Uterus (tissue), 3 donors: ENCODE measurements at regions not wholly inside any gene's neighbourhood (a gene's known extent, or its start where the extent isn't known, plus 50 kb on each side); places are given as distances from the start of the nearest gene placed in this dataset.

Experiments used
- DNase-seq, 2 donors: peaks; one replicate each; pipeline ENCODE4 v3.0.0-alpha.2; 2019 to 2020
- H3K27ac ChIP-seq, 2 donors: fragments of 200-600 bp; sonication (generic); 1 replicate in 1 of 2; 2 replicates in 1 of 2; pipeline ENCODE4 v1.5.1; 2016 to 2018
- H3K27me3 ChIP-seq, 2 donors: fragments of 200-600 bp; sonication (generic); one replicate each; pipeline ENCODE4 v1.5.1; 2018 to 2019; ENCODE audit warnings: control low read depth in 1 of 2
- H3K36me3 ChIP-seq, 2 donors: fragments of 200-600 bp; sonication (generic); one replicate each; pipeline ENCODE4 v1.5.1; 2019; ENCODE audit warnings: control low read depth in 1 of 2
- H3K4me1 ChIP-seq, 2 donors: fragments of 200-600 bp; sonication (generic); one replicate each; pipeline ENCODE4 v1.5.1; 2018 to 2019; ENCODE audit warnings: control low read depth in 1 of 2
- H3K4me3 ChIP-seq, 2 donors: fragments of 200-600 bp; sonication (generic); 1 replicate in 1 of 2; 2 replicates in 1 of 2; pipeline ENCODE4 v1.5.1; 2018 to 2019; ENCODE audit warnings: mild to moderate bottlenecking in 1 of 2
- H3K9me3 ChIP-seq, 2 donors: fragments of 200-600 bp; sonication (generic); one replicate each; pipeline ENCODE4 v1.5.1; 2019; ENCODE audit warnings: control low read depth in 1 of 2
- POLR2A ChIP-seq, 2 donors: fragments of 450-650 bp; IDR thresholded peaks; one replicate each; pipeline ENCODE4 v1.6.1; 2016; ENCODE audit warnings: antibody characterized with exemption in 2 of 2, mild to moderate bottlenecking in 1 of 2, moderate library complexity in 1 of 2
- intact Hi-C: fragments of 100-400 bp; cut with DNase I; formaldehyde crosslinking; loops from one replicate; pipeline ENCODE4 v1.15.1; 2023; ENCODE audit warnings: low total_unique reads
- TF ChIP-seq, protein P1 (sequence below), 4 experiments: fragments of 200-600 bp in 2 of 4; fragments of 450-650 bp in 2 of 4; sonication (generic) in 2 of 4; IDR thresholded peaks; one replicate each; pipeline ENCODE4 v1.5.1; 2016 to 2019; ENCODE audit warnings: antibody characterized with exemption in 4 of 4, mild to moderate bottlenecking in 2 of 4, moderate library complexity in 1 of 4
- donor health status: DM: yes; HTN: yes; CAD: no.

DNA sequence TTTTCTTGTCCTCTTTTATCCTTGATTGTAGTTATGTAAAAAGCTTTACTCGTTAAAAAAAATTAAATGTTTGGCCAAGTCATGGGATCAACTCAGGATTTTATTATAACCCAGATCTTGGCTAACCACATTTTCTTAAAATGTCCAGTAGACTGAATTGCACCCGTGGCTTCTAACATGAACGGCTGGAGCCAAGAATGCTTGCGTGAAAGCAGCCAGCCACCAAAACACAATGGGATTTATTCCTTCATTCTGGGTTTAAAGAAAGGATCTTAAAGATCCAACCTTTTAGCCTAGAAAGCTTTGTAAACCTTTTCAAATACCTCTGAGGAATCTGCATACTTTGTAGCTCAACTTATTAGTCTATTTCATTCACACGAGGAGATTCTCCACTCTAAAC lies 404.4 kb downstream of the USP25 start:
- DNase-seq = no peak
- Histone ChIP-seq H3K36me3 (no peaks in the 10 kb centered on the region), H3K9me3 (no peaks in the 10 kb centered on the region), H3K27me3 (no peaks in the 10 kb centered on the region), H3K4me1 (no peaks in the 10 kb centered on the region), H3K27ac (peak overlapping the region; percentile 36 to 57), H3K4me3 (no peak overlapping the region)
- TF ChIP-seq, protein P1, sequence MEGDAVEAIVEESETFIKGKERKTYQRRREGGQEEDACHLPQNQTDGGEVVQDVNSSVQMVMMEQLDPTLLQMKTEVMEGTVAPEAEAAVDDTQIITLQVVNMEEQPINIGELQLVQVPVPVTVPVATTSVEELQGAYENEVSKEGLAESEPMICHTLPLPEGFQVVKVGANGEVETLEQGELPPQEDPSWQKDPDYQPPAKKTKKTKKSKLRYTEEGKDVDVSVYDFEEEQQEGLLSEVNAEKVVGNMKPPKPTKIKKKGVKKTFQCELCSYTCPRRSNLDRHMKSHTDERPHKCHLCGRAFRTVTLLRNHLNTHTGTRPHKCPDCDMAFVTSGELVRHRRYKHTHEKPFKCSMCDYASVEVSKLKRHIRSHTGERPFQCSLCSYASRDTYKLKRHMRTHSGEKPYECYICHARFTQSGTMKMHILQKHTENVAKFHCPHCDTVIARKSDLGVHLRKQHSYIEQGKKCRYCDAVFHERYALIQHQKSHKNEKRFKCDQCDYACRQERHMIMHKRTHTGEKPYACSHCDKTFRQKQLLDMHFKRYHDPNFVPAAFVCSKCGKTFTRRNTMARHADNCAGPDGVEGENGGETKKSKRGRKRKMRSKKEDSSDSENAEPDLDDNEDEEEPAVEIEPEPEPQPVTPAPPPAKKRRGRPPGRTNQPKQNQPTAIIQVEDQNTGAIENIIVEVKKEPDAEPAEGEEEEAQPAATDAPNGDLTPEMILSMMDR (IDR thresholded peaks at IDR 0.05) = no peak
- TF ChIP-seq POLR2A (IDR thresholded peaks at IDR 0.05) = no peak
- intact Hi-C loops = no loop called here

DNA sequence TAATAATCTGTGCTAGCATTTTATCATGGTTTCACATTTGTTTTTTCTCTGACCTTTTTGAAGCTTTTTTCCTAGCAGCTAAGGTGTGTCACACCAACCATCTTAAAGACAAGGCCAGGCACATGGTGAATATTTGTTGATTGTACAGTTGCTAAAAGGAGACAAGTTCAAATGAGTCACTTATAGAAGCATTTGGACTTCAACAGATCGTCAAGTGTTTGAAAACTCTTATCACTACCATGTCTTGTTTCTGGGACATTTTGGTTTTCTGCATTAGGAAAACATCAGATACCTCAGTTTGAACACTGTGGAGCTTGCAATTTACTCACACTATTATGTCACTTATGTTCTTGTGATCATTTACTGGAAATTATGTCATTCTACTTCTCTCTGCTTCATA lies 407.3 kb downstream of the USP25 start:
- Histone ChIP-seq H3K36me3 (no peaks in the 10 kb centered on the region), H3K27ac (no peak overlapping the region), H3K4me3 (no peak overlapping the region), H3K9me3 (no peaks in the 10 kb centered on the region), H3K4me1 (no peaks in the 10 kb centered on the region), H3K27me3 (no peaks in the 10 kb centered on the region)
- TF ChIP-seq, protein P1 (IDR thresholded peaks at IDR 0.05) = no peak
- no peak for TF ChIP-seq POLR2A (IDR thresholded peaks at IDR 0.05)
- intact Hi-C loops = no loop called here
- DNase-seq = no peak

DNA sequence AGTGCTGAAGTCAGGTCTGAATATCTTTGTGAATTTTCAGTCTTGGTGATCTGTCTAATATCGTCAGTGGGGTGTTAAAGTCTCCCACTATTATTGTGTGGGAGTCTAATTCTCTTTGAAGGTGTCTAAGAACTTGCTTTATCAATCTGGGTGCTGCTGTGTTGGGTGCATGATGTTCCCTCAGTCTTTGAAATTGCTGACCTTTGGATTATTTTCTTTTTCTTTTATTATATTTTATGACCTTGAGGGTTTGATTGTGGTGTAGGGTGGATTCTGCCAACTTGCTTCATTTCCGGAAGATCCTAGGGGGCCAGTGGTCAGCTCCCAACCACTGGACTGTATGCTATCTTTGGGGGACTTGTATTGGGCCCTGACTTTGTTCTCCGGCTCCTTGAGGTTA lies 415.3 kb downstream of the USP25 start:
- H3K4me3 ChIP-seq = no peak overlapping the region
- no peaks in the 10 kb centered on the region for H3K9me3 ChIP-seq
- H3K4me1 ChIP-seq = no peaks in the 10 kb centered on the region
- no peaks in the 10 kb centered on the region for H3K36me3 ChIP-seq
- H3K27ac ChIP-seq = no peak overlapping the region
- no peak for DNase-seq
- intact Hi-C loops = no loop called here
- TF ChIP-seq, protein P1 (IDR thresholded peaks at IDR 0.05) = no peak
- TF ChIP-seq POLR2A (IDR thresholded peaks at IDR 0.05) = no peak
- no peaks in the 10 kb centered on the region for H3K27me3 ChIP-seq

DNA sequence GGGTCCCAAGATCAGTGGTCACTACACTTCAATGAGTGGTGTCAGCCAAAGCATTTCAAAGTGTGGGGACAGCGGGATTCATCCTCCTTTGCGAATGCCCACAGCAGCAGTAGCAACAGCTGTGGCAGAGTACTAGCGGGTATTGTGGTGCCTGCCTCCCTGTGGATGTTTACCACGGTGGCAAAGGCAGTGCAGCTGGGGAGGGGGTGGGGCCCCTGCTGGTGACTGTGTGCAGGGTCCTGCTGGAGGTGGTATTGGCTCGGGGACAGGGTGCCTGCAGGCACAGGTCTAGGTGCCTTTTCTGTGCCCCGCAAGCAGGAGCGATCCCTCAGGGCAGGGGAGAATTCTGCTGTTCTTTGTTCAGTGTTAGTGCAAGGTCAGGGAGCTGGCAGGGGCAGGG lies 415.7 kb downstream of the USP25 start:
- Histone ChIP-seq H3K27me3 (no peaks in the 10 kb centered on the region), H3K27ac (no peak overlapping the region), H3K4me3 (no peak overlapping the region), H3K4me1 (no peaks in the 10 kb centered on the region), H3K9me3 (no peaks in the 10 kb centered on the region), H3K36me3 (no peaks in the 10 kb centered on the region)
- no peak for TF ChIP-seq POLR2A (IDR thresholded peaks at IDR 0.05)
- TF ChIP-seq, protein P1 (IDR thresholded peaks at IDR 0.05) = no peak
- no peak for DNase-seq
- intact Hi-C loops = no loop called here

DNA sequence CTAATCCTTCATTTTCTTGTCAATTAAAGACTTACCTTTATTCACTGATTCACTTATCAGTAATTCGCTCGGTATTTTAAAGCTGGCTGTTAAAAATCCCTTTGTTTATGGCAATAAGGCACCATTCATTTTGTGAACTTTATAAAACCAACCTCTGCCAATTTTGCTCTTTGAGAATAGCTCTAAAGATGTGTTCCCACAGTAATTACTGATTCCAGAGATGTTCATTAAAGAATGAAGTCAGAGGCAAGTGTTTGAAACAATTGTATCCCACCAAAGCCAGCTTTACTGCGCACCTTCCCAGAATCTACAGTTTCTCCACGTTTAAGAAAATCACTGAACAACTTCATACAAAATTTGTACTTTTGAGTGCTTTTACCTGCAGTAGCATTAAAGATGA lies 424.5 kb downstream of the USP25 start:
- intact Hi-C loops = no loop called here
- no peaks in the 10 kb centered on the region for H3K36me3 ChIP-seq
- H3K27ac ChIP-seq = no peak overlapping the region
- no peaks in the 10 kb centered on the region for H3K27me3 ChIP-seq
- DNase-seq = no peak
- no peaks in the 10 kb centered on the region for H3K4me1 ChIP-seq
- no peak overlapping the region for H3K4me3 ChIP-seq
- H3K9me3 ChIP-seq = no peaks in the 10 kb centered on the region
- TF ChIP-seq, protein P1 (IDR thresholded peaks at IDR 0.05) = no peak
- no peak for TF ChIP-seq POLR2A (IDR thresholded peaks at IDR 0.05)
